ENCODE measurements at regions not wholly inside any gene's neighbourhood (a gene's known extent, or its start where the extent isn't known, plus 50 kb on each side); places are given as distances from the start of the nearest gene placed in this dataset.

- no peak for TF ChIP-seq RNF2 (IDR thresholded peaks at IDR 0.05; ENCODE audit: borderline replicate concordance, low read depth, low read length, missing control alignments, poor library complexity, severe bottlenecking)
- TF ChIP-seq HDAC6 (IDR thresholded peaks at IDR 0.05; ENCODE audit: low read depth, low read length) = no peak
- TF ChIP-seq TAF1 (IDR thresholded peaks at IDR 0.05; ENCODE audit: low read depth, low read length) = no peak
- no peak for TF ChIP-seq TEAD4 (IDR thresholded peaks at IDR 0.05; ENCODE audit: low read depth, low read length)
Measured at GRCh38 chr2:164439235-164439634, 182.0 kb downstream of the GRB14 start (continued).

Data from H1 (cell line).